GM12878 (cell line): ENCODE measurements at regions not wholly inside any gene's neighbourhood (a gene's known extent, or its start where the extent isn't known, plus 50 kb on each side); places are given as distances from the start of the nearest gene placed in this dataset.

Experiments
- BACH1 ChIP-seq: fragments of 450-650 bp; IDR thresholded peaks from 2 replicates; pipeline ENCODE4 v1.6.1; 2017; ENCODE audit warnings: mild to moderate bottlenecking, borderline replicate concordance
- CBX3 ChIP-seq: fragments of 200-600 bp; sonication (generic); IDR thresholded peaks from 2 replicates; pipeline ENCODE4 v1.6.1; 2016; ENCODE audit warnings: low read depth, borderline replicate concordance
- ELK1 ChIP-seq: IDR thresholded peaks from 2 replicates; pipeline ENCODE4 v1.6.1; 2012; ENCODE audit warnings: low read depth, low read length, improper control_type of control experiment
- HDGF ChIP-seq: fragments of 450-650 bp; IDR thresholded peaks from 2 replicates; pipeline ENCODE4 v1.6.1; 2016; ENCODE audit warnings: antibody characterized with exemption
- JUNB ChIP-seq: IDR thresholded peaks from 2 replicates; pipeline ENCODE4 v1.6.1; 2016; ENCODE audit warnings: antibody characterized with exemption, mild to moderate bottlenecking
- JUND ChIP-seq: IDR thresholded peaks from 2 replicates; pipeline ENCODE4 v1.6.1; 2012; ENCODE audit warnings: low read depth, mild to moderate bottlenecking, low read length, improper control_type of control experiment, moderate library complexity
- KDM1A ChIP-seq: fragments of 200-600 bp; sonication (generic); IDR thresholded peaks from 2 replicates; pipeline ENCODE4 v1.6.1; 2016; ENCODE audit warnings: borderline replicate concordance
- MAX ChIP-seq: IDR thresholded peaks from 2 replicates; pipeline ENCODE4 v1.6.1; 2012; ENCODE audit warnings: low read depth, low read length, improper control_type of control experiment
- MLLT1 ChIP-seq: fragments of 450-650 bp; IDR thresholded peaks from 2 replicates; pipeline ENCODE4 v1.6.1; 2016; ENCODE audit warnings: mild to moderate bottlenecking
- MYB ChIP-seq: fragments of 150-350 bp; IDR thresholded peaks from 2 replicates; pipeline ENCODE4 v1.6.1; 2014; ENCODE audit warnings: mild to moderate bottlenecking, low read depth, low read length, borderline replicate concordance
- NFXL1 ChIP-seq: fragments of 450-650 bp; IDR thresholded peaks from 2 replicates; pipeline ENCODE4 v1.6.1; 2017; ENCODE audit warnings: antibody characterized with exemption, mild to moderate bottlenecking, borderline replicate concordance
- NFYA ChIP-seq: IDR thresholded peaks from 2 replicates; pipeline ENCODE4 v1.6.1; 2011; ENCODE audit warnings: low read depth, mild to moderate bottlenecking, low read length, improper control_type of control experiment, borderline replicate concordance
- NFYB ChIP-seq: IDR thresholded peaks from 2 replicates; pipeline ENCODE4 v1.6.1; 2011; ENCODE audit warnings: low read depth, mild to moderate bottlenecking, low read length, improper control_type of control experiment, moderate library complexity; ENCODE audit not compliant: insufficient read depth
- NR2C1 ChIP-seq: fragments of 450-650 bp; IDR thresholded peaks from 2 replicates; pipeline ENCODE4 v1.6.1; 2017; ENCODE audit warnings: antibody characterized with exemption, mild to moderate bottlenecking, moderate library complexity
- PAX5 ChIP-seq: IDR thresholded peaks from 2 replicates; pipeline ENCODE4 v1.6.1; 2011; ENCODE audit warnings: low read depth, low read length, borderline replicate concordance
- PAX8 ChIP-seq: fragments of 450-650 bp; IDR thresholded peaks from 2 replicates; pipeline ENCODE4 v1.6.1; 2017; ENCODE audit warnings: mild to moderate bottlenecking, moderate library complexity
- RAD51 ChIP-seq: fragments of 450-650 bp; IDR thresholded peaks from 2 replicates; pipeline ENCODE4 v1.6.1; 2016; ENCODE audit warnings: moderate library complexity, mild to moderate bottlenecking, inconsistent platforms
- YY1 ChIP-seq: IDR thresholded peaks from 2 replicates; pipeline ENCODE4 v1.6.1; 2011; ENCODE audit warnings: low read depth, mild to moderate bottlenecking, low read length
- ZSCAN29 ChIP-seq: fragments of 450-650 bp; IDR thresholded peaks from 2 replicates; pipeline ENCODE4 v1.6.1; 2017; ENCODE audit warnings: mild to moderate bottlenecking, moderate library complexity
- TF ChIP-seq, protein P1 (sequence below): fragments of 150-350 bp; IDR thresholded peaks from 2 replicates; pipeline ENCODE4 v1.6.1; 2016; ENCODE audit warnings: low read depth, low read length
- TF ChIP-seq, protein P2 (sequence below): fragments of 450-650 bp; IDR thresholded peaks from 2 replicates; pipeline ENCODE4 v1.6.1; 2017; ENCODE audit warnings: antibody characterized with exemption, mild to moderate bottlenecking, moderate library complexity

DNA sequence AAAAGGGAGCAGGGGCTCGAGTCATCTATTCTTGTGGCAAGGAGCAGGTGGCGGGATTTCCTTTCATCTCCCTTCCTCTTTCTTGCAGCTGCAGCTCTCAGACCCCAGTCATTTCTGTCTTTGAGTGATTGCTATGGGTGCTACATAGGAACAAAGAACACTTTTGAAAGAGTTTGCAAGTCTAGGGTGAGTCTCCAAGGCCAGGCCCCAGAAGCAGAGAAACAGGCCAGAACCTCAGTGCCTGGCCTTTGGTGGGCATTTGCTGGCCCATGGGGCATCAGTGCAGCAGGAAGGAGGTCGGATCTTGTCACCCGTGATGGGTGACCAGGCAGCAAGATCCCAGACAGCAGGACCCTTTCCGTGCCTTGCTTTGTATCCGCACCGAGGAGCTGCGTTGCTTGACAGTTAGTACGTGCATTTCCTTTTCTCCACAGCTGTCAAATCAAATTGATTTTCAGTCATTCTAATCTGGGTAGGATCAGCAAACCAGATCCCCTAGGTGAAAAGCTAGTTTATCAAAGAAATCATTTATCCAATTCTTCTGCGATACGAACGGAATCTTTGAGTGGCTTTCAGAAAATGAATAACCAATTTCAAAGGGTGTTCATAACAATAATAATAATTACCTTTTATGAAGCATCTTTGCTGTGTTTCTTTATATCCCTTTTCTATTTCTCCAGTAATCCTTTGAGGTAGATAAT, 244.6 kb upstream of the MAF start (continued):
- no peak for TF ChIP-seq MYB
- TF ChIP-seq KDM1A = no peak
- TF ChIP-seq NFXL1 = no peak
- peak; percentile 13; the same call in 1 of the 2 replicates for TF ChIP-seq YY1
- TF ChIP-seq BACH1 = no peak
- no peak for TF ChIP-seq RAD51
- peak; percentile 77; the same call in 1 of the 2 replicates for TF ChIP-seq PAX5
- TF ChIP-seq CBX3 = no peak
- TF ChIP-seq PAX8 = no peak
- TF ChIP-seq NFYA = no peak
- peak; percentile 95 for TF ChIP-seq JUNB
- no peak for TF ChIP-seq JUND
- no peak for TF ChIP-seq ZSCAN29
- TF ChIP-seq, protein P1, sequence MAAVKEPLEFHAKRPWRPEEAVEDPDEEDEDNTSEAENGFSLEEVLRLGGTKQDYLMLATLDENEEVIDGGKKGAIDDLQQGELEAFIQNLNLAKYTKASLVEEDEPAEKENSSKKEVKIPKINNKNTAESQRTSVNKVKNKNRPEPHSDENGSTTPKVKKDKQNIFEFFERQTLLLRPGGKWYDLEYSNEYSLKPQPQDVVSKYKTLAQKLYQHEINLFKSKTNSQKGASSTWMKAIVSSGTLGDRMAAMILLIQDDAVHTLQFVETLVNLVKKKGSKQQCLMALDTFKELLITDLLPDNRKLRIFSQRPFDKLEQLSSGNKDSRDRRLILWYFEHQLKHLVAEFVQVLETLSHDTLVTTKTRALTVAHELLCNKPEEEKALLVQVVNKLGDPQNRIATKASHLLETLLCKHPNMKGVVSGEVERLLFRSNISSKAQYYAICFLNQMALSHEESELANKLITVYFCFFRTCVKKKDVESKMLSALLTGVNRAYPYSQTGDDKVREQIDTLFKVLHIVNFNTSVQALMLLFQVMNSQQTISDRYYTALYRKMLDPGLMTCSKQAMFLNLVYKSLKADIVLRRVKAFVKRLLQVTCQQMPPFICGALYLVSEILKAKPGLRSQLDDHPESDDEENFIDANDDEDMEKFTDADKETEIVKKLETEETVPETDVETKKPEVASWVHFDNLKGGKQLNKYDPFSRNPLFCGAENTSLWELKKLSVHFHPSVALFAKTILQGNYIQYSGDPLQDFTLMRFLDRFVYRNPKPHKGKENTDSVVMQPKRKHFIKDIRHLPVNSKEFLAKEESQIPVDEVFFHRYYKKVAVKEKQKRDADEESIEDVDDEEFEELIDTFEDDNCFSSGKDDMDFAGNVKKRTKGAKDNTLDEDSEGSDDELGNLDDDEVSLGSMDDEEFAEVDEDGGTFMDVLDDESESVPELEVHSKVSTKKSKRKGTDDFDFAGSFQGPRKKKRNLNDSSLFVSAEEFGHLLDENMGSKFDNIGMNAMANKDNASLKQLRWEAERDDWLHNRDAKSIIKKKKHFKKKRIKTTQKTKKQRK = no peak
- no peak for TF ChIP-seq NFYB
- TF ChIP-seq MLLT1 = no peak
- TF ChIP-seq MAX = no peak
- no peak for TF ChIP-seq HDGF
- TF ChIP-seq, protein P2, sequence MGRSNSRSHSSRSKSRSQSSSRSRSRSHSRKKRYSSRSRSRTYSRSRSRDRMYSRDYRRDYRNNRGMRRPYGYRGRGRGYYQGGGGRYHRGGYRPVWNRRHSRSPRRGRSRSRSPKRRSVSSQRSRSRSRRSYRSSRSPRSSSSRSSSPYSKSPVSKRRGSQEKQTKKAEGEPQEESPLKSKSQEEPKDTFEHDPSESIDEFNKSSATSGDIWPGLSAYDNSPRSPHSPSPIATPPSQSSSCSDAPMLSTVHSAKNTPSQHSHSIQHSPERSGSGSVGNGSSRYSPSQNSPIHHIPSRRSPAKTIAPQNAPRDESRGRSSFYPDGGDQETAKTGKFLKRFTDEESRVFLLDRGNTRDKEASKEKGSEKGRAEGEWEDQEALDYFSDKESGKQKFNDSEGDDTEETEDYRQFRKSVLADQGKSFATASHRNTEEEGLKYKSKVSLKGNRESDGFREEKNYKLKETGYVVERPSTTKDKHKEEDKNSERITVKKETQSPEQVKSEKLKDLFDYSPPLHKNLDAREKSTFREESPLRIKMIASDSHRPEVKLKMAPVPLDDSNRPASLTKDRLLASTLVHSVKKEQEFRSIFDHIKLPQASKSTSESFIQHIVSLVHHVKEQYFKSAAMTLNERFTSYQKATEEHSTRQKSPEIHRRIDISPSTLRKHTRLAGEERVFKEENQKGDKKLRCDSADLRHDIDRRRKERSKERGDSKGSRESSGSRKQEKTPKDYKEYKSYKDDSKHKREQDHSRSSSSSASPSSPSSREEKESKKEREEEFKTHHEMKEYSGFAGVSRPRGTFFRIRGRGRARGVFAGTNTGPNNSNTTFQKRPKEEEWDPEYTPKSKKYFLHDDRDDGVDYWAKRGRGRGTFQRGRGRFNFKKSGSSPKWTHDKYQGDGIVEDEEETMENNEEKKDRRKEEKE = no peak
- TF ChIP-seq ELK1 = no peak
- no peak for TF ChIP-seq NR2C1
